SK-N-SH treated with all-trans-retinoic acid at 6 μM for 48 hours (cell line): ENCODE measurements at regions not wholly inside any gene's neighbourhood (a gene's known extent, or its start where the extent isn't known, plus 50 kb on each side); places are given as distances from the start of the nearest gene placed in this dataset.

ENCODE experiments used
- ARNTL ChIP-seq: fragments of 450-650 bp; formaldehyde crosslinking; IDR thresholded peaks from 2 replicates; pipeline ENCODE4 v1.5.0; 2020; ENCODE audit warnings: low read depth, mild to moderate bottlenecking, moderate library complexity, borderline replicate concordance
- ISL1 ChIP-seq: fragments of 250-450 bp; sonication (Bioruptor Pico); IDR thresholded peaks from 2 replicates; pipeline ENCODE4 v2.1.2; 2022; ENCODE audit warnings: mild to moderate bottlenecking, moderate library complexity
- RARB ChIP-seq: fragments of 250-450 bp; sonication (Bioruptor Pico); IDR thresholded peaks from 2 replicates; pipeline ENCODE4 v1.8.0; 2021; ENCODE audit warnings: mild to moderate bottlenecking, moderate library complexity
- TF ChIP-seq, protein P1 (sequence below): fragments of 250-450 bp; sonication (Bioruptor Pico); IDR thresholded peaks from 2 replicates; pipeline ENCODE4 v1.5.1; 2020; ENCODE audit warnings: low read depth, mild to moderate bottlenecking, moderate library complexity
- TF ChIP-seq, protein P2 (sequence below): fragments of 250-450 bp; sonication (Bioruptor Pico); IDR thresholded peaks from 2 replicates; pipeline ENCODE4 v1.5.1; 2021; ENCODE audit warnings: mild to moderate bottlenecking, moderate library complexity

DNA sequence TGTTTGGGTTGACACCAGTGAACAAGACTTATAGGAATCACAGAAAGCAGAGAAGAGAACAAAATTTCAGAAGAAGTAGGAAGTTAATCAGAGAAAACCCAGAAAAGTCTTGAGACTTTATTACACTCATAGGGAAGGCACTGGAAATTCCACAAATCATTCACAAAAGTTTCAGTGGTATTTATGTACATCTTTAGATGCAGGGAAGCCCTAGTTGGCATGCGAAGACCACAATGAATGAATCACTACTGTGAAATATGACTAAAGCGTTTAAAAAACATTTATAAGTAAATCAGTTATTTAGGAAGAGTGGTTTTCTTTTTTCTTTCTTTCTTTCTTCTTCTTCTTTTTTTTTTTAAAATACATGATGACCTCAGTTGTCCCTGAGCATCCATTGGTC, 105.1 kb downstream of the NUP35 start:
- TF ChIP-seq ISL1 (CRISPR knock-in tag) (no peak), ARNTL (CRISPR knock-in tag) (no peak), RARB (CRISPR knock-in tag) (no peak)
- TF ChIP-seq, protein P1, sequence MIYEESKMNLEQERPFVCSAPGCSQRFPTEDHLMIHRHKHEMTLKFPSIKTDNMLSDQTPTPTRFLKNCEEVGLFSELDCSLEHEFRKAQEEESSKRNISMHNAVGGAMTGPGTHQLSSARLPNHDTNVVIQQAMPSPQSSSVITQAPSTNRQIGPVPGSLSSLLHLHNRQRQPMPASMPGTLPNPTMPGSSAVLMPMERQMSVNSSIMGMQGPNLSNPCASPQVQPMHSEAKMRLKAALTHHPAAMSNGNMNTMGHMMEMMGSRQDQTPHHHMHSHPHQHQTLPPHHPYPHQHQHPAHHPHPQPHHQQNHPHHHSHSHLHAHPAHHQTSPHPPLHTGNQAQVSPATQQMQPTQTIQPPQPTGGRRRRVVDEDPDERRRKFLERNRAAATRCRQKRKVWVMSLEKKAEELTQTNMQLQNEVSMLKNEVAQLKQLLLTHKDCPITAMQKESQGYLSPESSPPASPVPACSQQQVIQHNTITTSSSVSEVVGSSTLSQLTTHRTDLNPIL (CRISPR knock-in tag) = no peak
- TF ChIP-seq, protein P2, sequence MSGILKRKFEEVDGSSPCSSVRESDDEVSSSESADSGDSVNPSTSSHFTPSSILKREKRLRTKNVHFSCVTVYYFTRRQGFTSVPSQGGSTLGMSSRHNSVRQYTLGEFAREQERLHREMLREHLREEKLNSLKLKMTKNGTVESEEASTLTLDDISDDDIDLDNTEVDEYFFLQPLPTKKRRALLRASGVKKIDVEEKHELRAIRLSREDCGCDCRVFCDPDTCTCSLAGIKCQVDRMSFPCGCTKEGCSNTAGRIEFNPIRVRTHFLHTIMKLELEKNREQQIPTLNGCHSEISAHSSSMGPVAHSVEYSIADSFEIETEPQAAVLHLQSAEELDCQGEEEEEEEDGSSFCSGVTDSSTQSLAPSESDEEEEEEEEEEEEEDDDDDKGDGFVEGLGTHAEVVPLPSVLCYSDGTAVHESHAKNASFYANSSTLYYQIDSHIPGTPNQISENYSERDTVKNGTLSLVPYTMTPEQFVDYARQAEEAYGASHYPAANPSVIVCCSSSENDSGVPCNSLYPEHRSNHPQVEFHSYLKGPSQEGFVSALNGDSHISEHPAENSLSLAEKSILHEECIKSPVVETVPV (CRISPR knock-in tag) = no peak
